ENCODE measurements at regions not wholly inside any gene's neighbourhood (a gene's known extent, or its start where the extent isn't known, plus 50 kb on each side); places are given as distances from the start of the nearest gene placed in this dataset.

- no peak for TF ChIP-seq CTCF (IDR thresholded peaks at IDR 0.05; ENCODE audit: control extremely low read depth, extremely low read depth, low read depth, missing control alignments)
- DNase-seq (ENCODE audit: extremely low spot score) = no peak
- ChIA-PET CTCF (interaction anchor here (1.6 kb wide), 2 partner anchors 8 to 11 kb away, joined by 4 to 6 read pairs; no protein-coding TSS in a partner anchor), POLR2A (no interaction called here)
Observed at GRCh38 chr15:85967553-85967952, 112.1 kb upstream of the AGBL1 start.

GRCh38 chr15:85972805-85973540, 106.7 kb upstream of the AGBL1 start:
- TF ChIP-seq CTCF (IDR thresholded peaks at IDR 0.05; ENCODE audit: control extremely low read depth, extremely low read depth, low read depth, missing control alignments) = no peak
- no peak for DNase-seq (ENCODE audit: extremely low spot score)
- CTCF ChIA-PET = interaction anchor here (1.1 kb wide), 1 partner anchor 21 kb away, joined by 3 read pairs; no protein-coding TSS in a partner anchor
- POLR2A ChIA-PET = no interaction called here

GRCh38 chr15:85973584-85974347, 105.9 kb upstream of the AGBL1 start:
- POLR2A ChIA-PET = no interaction called here
- CTCF ChIA-PET = interaction anchor here (1.1 kb wide), 1 partner anchor 22 kb away, joined by 3 read pairs; no protein-coding TSS in a partner anchor
- TF ChIP-seq CTCF (IDR thresholded peaks at IDR 0.05; ENCODE audit: control extremely low read depth, extremely low read depth, low read depth, missing control alignments) = no peak
- DNase-seq (ENCODE audit: extremely low spot score) = no peak

- DNase-seq (ENCODE audit: extremely low spot score) = no peak
- no peak for TF ChIP-seq CTCF (IDR thresholded peaks at IDR 0.05; ENCODE audit: control extremely low read depth, extremely low read depth, low read depth, missing control alignments)
- ChIA-PET POLR2A (no interaction called here), CTCF (no interaction called here)
Observed at GRCh38 chr15:85974348-85974705, 105.3 kb upstream of the AGBL1 start.

GRCh38 chr15:85974742-85975141, 104.9 kb upstream of the AGBL1 start:
- POLR2A ChIA-PET = no interaction called here
- CTCF ChIA-PET = no interaction called here
- no peak for DNase-seq (ENCODE audit: extremely low spot score)
- TF ChIP-seq CTCF (IDR thresholded peaks at IDR 0.05; ENCODE audit: control extremely low read depth, extremely low read depth, low read depth, missing control alignments) = no peak

- ChIA-PET CTCF (no interaction called here), POLR2A (no interaction called here)
- no peak for TF ChIP-seq CTCF (IDR thresholded peaks at IDR 0.05; ENCODE audit: control extremely low read depth, extremely low read depth, low read depth, missing control alignments)
- DNase-seq (ENCODE audit: extremely low spot score) = no peak
Observed at GRCh38 chr15:85976102-85976501, 103.6 kb upstream of the AGBL1 start.
